ENCODE measurements at regions not wholly inside any gene's neighbourhood (a gene's known extent, or its start where the extent isn't known, plus 50 kb on each side); places are given as distances from the start of the nearest gene placed in this dataset.
A peak's percentile ranks its signal among the peaks of the same experiment; 100 is the strongest.
"Not testable (repeated sequence)": the region's sequence is repeated elsewhere in the genome, so short reads cannot be mapped to it uniquely, and the experiment has no call there.

DNA sequence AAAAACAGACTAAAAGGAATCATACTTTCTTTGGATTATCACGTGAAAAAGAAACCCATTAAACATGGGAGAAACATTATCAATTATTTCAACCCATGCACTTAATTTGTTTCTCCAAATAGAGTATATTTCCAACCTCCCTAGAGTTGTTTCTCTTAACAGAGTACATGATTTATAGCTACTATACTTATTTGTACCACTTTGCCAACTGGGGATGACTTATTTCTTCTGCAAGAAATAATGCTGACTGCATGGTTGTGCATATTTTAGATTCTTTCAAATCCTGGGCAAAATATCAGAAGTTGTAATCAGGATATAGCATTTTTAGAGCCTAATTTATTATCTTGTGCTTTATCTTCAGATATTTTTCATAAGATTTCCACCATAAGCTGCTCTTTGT lies 629.1 kb upstream of the EYS start:
- Histone ChIP-seq H3K27me3 (no peaks in the 10 kb centered on the region), H3K9me3 (no peaks in the 10 kb centered on the region), H3K36me3 (no peaks in the 10 kb centered on the region), H3K4me3 (no peak overlapping the region)
- DNase-seq, result no peak

- Histone ChIP-seq H3K4me3 (no peak overlapping the region), H3K36me3 (no peaks in the 10 kb centered on the region), H3K27me3 (no peaks in the 10 kb centered on the region), H3K9me3 (no peaks in the 10 kb centered on the region)
- peak; percentile 15 for DNase-seq
These were observed 621.2 kb upstream of the EYS start for GRCh38 chr6:66328200-66328599.

GRCh38 chr6:66326228-66326627 lies 619.2 kb upstream of the EYS start:
- Histone ChIP-seq H3K9me3 (no peaks in the 10 kb centered on the region), H3K36me3 (no peaks in the 10 kb centered on the region), H3K4me3 (no peak overlapping the region), H3K27me3 (no peaks in the 10 kb centered on the region)
- DNase-seq, result no peak

- Histone ChIP-seq H3K36me3 (no peaks in the 10 kb centered on the region), H3K9me3 (no peaks in the 10 kb centered on the region), H3K27me3 (no peaks in the 10 kb centered on the region), H3K4me3 (no peak overlapping the region)
- no peak for DNase-seq
These were observed 614.0 kb upstream of the EYS start for GRCh38 chr6:66321017-66321416.

- DNase-seq, result no peak
- no peak overlapping the region for H3K4me3 ChIP-seq
- H3K9me3 ChIP-seq, result peaks cover 4% of the 10 kb centered on the region; the same call in 1 of the 2 replicates
- no peaks in the 10 kb centered on the region for H3K36me3 ChIP-seq
- no peaks in the 10 kb centered on the region for H3K27me3 ChIP-seq
These were observed 600.5 kb upstream of the EYS start for GRCh38 chr6:66307490-66307889.

DNA sequence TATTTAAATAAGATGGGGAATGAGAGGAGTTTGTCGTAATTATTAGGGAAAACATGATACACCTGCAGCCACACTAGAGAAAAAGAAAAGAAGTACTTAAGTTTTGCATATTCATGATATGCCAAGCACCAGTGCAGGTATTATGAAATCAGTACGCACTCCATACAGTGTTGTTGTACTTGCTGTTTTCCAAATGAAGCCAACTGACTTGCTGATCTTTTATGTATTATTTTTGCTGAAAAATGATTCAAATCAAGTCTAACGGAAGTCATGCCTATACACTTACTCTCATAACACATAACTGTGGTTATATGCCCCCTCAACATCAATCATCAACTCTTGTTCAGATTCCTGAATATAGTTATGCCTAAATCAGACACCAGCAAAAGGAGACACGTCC lies 584.9 kb upstream of the EYS start:
- no peak for DNase-seq
- Histone ChIP-seq H3K36me3 (no peaks in the 10 kb centered on the region), H3K4me3 (no peak overlapping the region), H3K9me3 (no peaks in the 10 kb centered on the region), H3K27me3 (no peaks in the 10 kb centered on the region)

DNA sequence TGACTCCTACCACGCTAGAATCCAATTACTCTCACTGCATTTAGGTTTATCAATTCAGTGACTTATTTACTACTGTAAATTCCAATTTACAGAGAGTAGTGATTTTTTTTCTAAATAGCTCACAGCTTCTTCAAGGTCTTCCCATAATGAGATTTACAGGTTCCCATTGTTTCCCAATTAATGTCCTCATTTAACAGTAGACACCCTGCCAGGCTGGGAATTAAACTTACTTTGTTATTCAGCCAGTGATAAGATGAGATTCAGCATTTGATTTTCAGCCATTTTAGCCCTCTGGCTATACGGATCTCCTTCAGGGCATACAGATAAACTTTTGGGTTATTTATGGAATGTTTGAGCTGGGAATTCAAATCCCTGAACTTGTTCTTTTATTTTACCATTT lies 582.9 kb upstream of the EYS start:
- DNase-seq, result no peak
- Histone ChIP-seq H3K36me3 (no peaks in the 10 kb centered on the region), H3K9me3 (no peaks in the 10 kb centered on the region), H3K4me3 (no peak overlapping the region), H3K27me3 (no peaks in the 10 kb centered on the region)

- no peaks in the 10 kb centered on the region for H3K36me3 ChIP-seq
- no peak overlapping the region for H3K4me3 ChIP-seq
- H3K27me3 ChIP-seq, result no peaks in the 10 kb centered on the region
- DNase-seq, result no peak
- no peaks in the 10 kb centered on the region for H3K9me3 ChIP-seq
These were observed 571.1 kb upstream of the EYS start for GRCh38 chr6:66278115-66278514.

GRCh38 chr6:66277400-66277799 lies 570.4 kb upstream of the EYS start:
- H3K9me3 ChIP-seq, result no peaks in the 10 kb centered on the region
- H3K27me3 ChIP-seq, result no peaks in the 10 kb centered on the region
- DNase-seq, result no peak
- no peak overlapping the region for H3K4me3 ChIP-seq
- H3K36me3 ChIP-seq, result no peaks in the 10 kb centered on the region

GRCh38 chr6:66265737-66266136 lies 558.7 kb upstream of the EYS start:
- no peak for DNase-seq
- Histone ChIP-seq H3K36me3 (no peaks in the 10 kb centered on the region), H3K27me3 (no peaks in the 10 kb centered on the region), H3K4me3 (no peak overlapping the region), H3K9me3 (no peaks in the 10 kb centered on the region)

- no peaks in the 10 kb centered on the region for H3K9me3 ChIP-seq
- no peak for DNase-seq
These were observed 557.4 kb upstream of the EYS start for GRCh38 chr6:66264376-66264775.

DNA sequence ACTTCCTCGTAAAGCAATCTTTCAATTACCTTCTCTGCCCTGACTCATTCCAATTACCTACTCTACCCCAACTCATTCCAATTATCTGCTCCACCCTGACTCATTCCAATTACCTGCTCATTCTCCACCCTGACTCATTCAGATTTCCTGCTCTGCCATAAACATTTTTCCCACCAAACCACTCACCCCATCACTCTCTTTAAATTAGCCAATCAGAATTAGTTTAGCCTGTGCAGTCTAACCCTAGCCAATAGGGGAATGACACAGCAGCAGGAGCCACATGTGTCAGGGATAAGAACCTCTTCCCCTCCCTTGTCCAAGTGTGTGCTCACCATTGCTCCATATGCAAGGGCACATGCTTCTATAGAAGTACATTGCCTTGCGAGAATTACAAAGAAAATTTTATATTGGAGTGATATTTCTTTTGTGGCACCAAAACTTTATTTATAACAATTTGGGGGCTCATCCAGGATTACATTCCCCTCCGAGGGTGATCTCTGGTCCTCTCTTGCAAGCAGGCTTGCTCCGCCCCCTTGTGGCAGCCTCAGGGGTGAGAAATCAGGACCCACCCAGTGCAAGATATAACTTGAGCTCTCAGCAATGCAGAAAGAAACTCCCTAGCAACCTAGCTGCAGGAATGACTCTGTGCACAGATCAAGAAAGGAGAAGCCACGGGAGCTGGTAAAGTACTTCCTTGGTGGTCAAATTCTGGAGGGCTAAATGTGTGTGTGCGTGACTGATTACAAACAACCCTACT lies 551.9 kb upstream of the EYS start:
- not testable (repeated sequence) for H3K27me3 ChIP-seq, H3K36me3 ChIP-seq, H3K9me3 ChIP-seq, DNase-seq, H3K4me3 ChIP-seq

More at GRCh38 chr6:66264376-66264775, 557.4 kb upstream of the EYS start:
- no peaks in the 10 kb centered on the region for H3K36me3 ChIP-seq
- no peaks in the 10 kb centered on the region for H3K27me3 ChIP-seq
- H3K4me3 ChIP-seq, result no peak overlapping the region

- H3K9me3 ChIP-seq, result no peaks in the 10 kb centered on the region
- no peak for DNase-seq
- no peak overlapping the region for H3K4me3 ChIP-seq
- H3K27me3 ChIP-seq, result no peaks in the 10 kb centered on the region
- no peaks in the 10 kb centered on the region for H3K36me3 ChIP-seq
These were observed 538.2 kb upstream of the EYS start for GRCh38 chr6:66245231-66245630.

DNA sequence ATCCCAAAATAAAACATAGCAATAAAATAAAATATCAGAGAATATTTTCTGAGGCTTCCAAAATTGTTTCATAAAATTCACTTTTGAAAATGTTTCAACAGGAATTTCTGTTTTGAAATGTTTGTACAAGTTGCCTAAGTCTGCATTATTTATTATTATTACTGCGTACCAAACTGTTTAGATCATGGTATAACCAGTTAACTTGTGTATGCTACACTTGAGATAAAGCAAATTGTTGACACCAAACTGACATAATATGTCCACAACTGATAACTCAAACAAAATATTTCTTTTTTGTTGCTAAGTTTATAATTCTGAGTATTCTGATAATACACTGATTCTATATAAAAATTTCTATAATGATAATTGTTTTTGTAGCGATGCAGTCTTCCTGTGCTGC lies 531.8 kb upstream of the EYS start:
- no peaks in the 10 kb centered on the region for H3K9me3 ChIP-seq
- no peaks in the 10 kb centered on the region for H3K27me3 ChIP-seq
- no peaks in the 10 kb centered on the region for H3K36me3 ChIP-seq
- no peak for DNase-seq
- no peak overlapping the region for H3K4me3 ChIP-seq

- Histone ChIP-seq H3K27me3 (no peaks in the 10 kb centered on the region), H3K4me3 (no peak overlapping the region), H3K9me3 (no peaks in the 10 kb centered on the region), H3K36me3 (no peaks in the 10 kb centered on the region)
- DNase-seq, result no peak
These were observed 525.9 kb upstream of the EYS start for GRCh38 chr6:66232890-66233289.

- no peaks in the 10 kb centered on the region for H3K9me3 ChIP-seq
- no peak for DNase-seq
These were observed 523.6 kb upstream of the EYS start for GRCh38 chr6:66230591-66230990.

GRCh38 chr6:66226109-66226508 lies 519.1 kb upstream of the EYS start:
- H3K27me3 ChIP-seq, result no peaks in the 10 kb centered on the region
- H3K4me3 ChIP-seq, result no peak overlapping the region
- peak; percentile 20 for DNase-seq
- H3K36me3 ChIP-seq, result no peaks in the 10 kb centered on the region
- no peaks in the 10 kb centered on the region for H3K9me3 ChIP-seq

More at GRCh38 chr6:66230591-66230990, 523.6 kb upstream of the EYS start:
- H3K27me3 ChIP-seq, result no peaks in the 10 kb centered on the region
- no peak overlapping the region for H3K4me3 ChIP-seq
- no peaks in the 10 kb centered on the region for H3K36me3 ChIP-seq

DNA sequence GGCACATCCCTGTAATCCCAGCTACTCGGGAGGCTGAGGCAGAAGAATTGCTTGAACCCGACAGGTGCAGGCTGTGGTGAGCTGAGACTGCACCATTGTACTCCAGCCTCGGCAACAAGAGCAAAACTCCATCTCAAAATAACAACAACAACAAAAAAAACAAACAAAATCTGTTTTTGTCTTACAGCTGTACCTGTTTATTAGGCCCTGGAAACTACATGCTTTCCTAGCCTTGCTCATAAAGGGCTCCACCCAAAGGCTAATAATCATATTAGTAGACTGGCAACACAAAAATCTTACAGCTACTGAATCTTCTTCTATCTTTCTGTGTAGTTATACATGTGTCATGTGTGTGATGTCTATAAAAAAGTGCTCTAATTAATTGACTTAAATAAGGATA lies 503.9 kb upstream of the EYS start:
- H3K27me3 ChIP-seq, result no peaks in the 10 kb centered on the region
- H3K36me3 ChIP-seq, result no peaks in the 10 kb centered on the region
- H3K4me3 ChIP-seq, result no peak overlapping the region
- H3K9me3 ChIP-seq, result no peaks in the 10 kb centered on the region; the same call in 1 of the 2 replicates
- DNase-seq, result no peak

All from MG63 (cell line).